ENCODE measurements at regions not wholly inside any gene's neighbourhood (a gene's known extent, or its start where the extent isn't known, plus 50 kb on each side); places are given as distances from the start of the nearest gene placed in this dataset.
"Not testable (repeated sequence)": the region's sequence is repeated elsewhere in the genome, so short reads cannot be mapped to it uniquely, and the experiment has no call there.

DNA sequence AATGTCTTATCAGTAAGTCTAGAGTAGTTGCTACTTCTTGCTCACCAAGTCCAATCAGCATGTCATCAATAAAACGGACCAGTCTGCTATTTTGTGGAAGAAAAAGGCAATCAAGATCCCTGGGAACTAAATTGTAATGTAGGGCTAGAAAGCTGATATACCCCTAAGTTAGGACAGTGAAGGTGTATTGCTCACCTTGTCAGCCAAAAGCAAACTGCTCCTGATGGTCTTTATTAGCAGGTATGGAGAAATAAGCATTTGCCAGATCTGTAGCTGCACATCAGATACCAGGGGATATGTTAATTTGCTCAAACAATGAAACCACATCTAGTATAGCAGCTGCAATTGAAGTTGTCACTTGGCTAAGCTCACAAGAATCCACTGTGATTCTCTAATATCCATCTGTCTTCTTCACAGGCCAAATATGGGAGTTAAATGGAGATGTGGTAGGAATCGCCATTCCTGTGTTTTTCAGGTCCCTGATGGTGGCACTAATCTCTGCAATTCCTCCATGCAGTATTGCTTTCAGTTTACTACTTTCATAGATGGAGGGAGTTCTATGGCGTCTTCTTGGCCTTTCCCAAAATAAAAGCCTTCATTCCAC is 75.0 kb downstream of the TMEM237 start:
- Mint-ChIP-seq H3K27me3 (no peaks in the 10 kb centered on the region), H3K4me3 (no peak overlapping the region), H3K9me3 (no peaks in the 10 kb centered on the region), H3K4me1 (peaks cover 5 to 16% (median 11%) of the 10 kb centered on the region in 3 donors), H3K27ac (no peak overlapping the region), H3K36me3 (no peaks in the 10 kb centered on the region)
- DNase-seq (no peak), ATAC-seq (ENCODE audit: low read depth in 2 of 2) (no peak)

DNA sequence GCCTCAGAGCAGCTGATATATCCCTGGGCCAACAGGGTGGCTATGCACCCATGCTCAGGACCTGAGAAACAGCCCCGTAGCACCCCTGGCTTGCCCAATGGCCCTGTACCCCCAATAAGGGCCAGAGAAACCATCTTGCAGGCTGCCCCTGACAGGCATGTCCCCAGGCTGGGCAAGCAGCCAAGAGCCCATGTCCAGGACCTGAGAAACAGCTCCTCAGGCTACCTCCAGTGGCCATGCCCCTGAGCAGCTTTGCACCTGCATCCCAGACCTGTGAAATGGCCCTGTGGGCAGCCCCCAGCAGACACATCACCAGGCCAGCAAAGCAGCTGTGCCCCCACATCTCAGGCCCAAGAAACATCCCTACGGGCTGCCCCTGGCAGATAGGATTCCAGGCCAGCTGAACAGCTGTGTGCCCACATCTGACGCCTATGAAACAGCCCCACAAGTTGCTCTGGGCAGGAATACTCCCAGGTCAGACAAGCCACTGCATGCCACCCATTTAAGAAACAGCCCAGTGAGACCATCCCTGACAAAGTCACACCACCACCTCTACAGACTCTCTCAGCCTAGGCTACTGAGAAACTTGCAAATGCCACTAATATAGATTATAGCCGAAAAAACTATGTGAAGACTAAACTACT is 84.1 kb downstream of the TMEM237 start:
- DNase-seq, result no peak
- Mint-ChIP-seq H3K9me3 (no peaks in the 10 kb centered on the region), H3K4me3 (no peak overlapping the region), H3K36me3 (no peaks in the 10 kb centered on the region), H3K27ac (peak overlapping the region in 1 of 6 donors; percentile 59), H3K4me1 (peaks cover 0 to 14% (median 13%) of the 10 kb centered on the region in 3 donors), H3K27me3 (peaks cover 0 to 4% (median 0%) of the 10 kb centered on the region in 3 donors)
- no peak for ATAC-seq (ENCODE audit: low read depth in 2 of 2)

DNA sequence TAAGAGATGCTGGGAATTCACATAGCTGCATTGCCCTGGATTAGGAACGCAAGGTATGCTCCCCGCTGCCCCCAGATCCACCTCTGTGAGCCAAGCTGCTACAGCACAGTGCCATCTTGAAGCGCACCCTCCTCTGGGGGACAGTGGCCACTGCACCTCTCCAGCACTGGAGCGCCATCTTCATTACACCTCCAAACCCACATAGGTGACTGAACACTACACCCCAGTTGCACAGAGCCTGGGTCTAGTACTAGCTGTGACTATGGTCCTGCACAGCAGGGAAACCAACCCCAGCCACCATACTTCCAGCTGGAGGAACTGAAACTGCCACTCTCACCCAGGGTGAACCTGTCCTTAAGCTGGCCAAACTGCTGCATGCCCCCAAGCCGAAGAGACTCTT is 84.6 kb downstream of the TMEM237 start:
- H3K27me3 Mint-ChIP-seq, result peaks cover 0 to 4% (median 0%) of the 10 kb centered on the region in 3 donors
- H3K27ac Mint-ChIP-seq, result no peak overlapping the region
- H3K36me3 Mint-ChIP-seq, result no peaks in the 10 kb centered on the region
- H3K4me1 Mint-ChIP-seq, result peaks cover 0 to 14% (median 13%) of the 10 kb centered on the region in 3 donors
- DNase-seq, result no peak
- no peak overlapping the region for H3K4me3 Mint-ChIP-seq
- H3K9me3 Mint-ChIP-seq, result no peaks in the 10 kb centered on the region
- ATAC-seq (ENCODE audit: low read depth in 2 of 2), result peak; percentile 42 to 63

DNA sequence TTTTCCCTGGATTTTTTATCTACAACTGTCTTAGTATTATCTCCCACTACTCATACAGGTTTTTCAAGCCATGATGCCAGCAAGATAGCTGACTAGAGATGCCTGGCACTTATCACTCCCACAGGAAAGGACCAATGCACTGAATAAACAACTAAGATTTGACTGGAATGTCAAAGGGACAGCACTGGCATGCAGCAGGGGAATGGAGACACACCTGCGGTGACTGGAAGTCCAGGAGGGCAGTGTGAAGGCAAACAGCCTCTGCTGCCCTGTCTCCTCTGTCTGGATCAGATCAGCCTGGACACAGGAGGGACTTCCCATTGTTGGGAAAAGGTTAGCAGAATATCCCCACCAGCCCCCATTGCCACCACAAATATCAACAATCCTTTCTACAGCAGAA is 85.1 kb downstream of the TMEM237 start:
- Mint-ChIP-seq H3K36me3 (no peaks in the 10 kb centered on the region), H3K4me3 (peak overlapping the region in 1 of 8 donors; percentile 5), H3K4me1 (peaks cover 0 to 14% (median 13%) of the 10 kb centered on the region in 3 donors), H3K9me3 (no peaks in the 10 kb centered on the region), H3K27me3 (peaks cover 0 to 4% (median 0%) of the 10 kb centered on the region in 3 donors), H3K27ac (no peak overlapping the region)
- DNase-seq (no peak), ATAC-seq (ENCODE audit: low read depth in 2 of 2) (no peak)

DNA sequence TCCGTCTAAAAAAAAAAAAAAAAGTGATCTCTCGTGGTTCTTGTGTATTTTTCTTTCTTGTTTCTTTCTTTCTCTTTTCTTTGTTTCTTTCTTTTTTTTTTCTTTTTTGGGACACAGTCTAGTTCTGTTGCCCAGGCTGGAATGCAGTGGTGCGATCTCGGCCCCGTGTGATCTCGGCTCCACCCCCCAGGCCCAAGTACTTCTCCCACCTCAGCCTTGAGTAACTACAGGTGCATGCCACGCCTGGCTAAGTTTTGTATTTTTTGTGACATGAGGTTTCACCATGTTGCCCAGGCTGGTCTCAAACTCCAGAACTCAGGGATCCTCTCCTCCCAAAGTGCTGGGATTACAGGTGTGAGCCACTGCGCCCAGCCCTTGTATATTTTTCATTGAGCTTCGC is 91.4 kb downstream of the TMEM237 start:
- H3K9me3 Mint-ChIP-seq, result no peaks in the 10 kb centered on the region
- ATAC-seq (ENCODE audit: low read depth in 2 of 2) (no peak), DNase-seq (no peak)
- peak overlapping the region in 1 of 6 donors; percentile 32 for H3K27ac Mint-ChIP-seq
- no peaks in the 10 kb centered on the region for H3K36me3 Mint-ChIP-seq
- no peaks in the 10 kb centered on the region for H3K4me1 Mint-ChIP-seq
- no peaks in the 10 kb centered on the region for H3K27me3 Mint-ChIP-seq
- no peak overlapping the region for H3K4me3 Mint-ChIP-seq

DNA sequence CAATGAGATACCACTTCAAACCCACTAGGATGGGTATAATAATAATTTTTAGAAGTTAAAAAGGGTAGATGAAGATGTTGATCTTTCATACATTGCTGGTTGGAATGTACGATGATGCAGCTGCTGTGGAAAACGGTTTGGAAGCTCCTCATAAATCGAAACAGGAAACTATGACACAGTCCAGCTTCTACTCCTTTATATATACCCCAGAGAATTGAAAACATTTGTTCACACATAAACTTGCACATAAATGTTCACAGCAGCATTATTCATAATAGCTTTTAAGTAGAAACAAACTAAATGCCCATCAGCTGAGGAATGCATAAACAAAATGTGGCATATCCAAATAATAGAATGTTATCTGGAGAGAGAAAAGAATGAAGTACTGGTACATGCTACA is 95.0 kb downstream of the STRADB start:
- H3K9me3 Mint-ChIP-seq, result peaks cover 0 to 5% (median 2%) of the 10 kb centered on the region in 7 donors
- H3K27ac Mint-ChIP-seq, result no peak overlapping the region
- peaks cover 0 to 9% (median 6%) of the 10 kb centered on the region in 3 donors for H3K27me3 Mint-ChIP-seq
- H3K36me3 Mint-ChIP-seq, result peaks cover 0 to 8% of the 10 kb centered on the region in 2 donors
- no peaks in the 10 kb centered on the region for H3K4me1 Mint-ChIP-seq
- DNase-seq (no peak), ATAC-seq (ENCODE audit: low read depth in 2 of 2) (no peak)
- no peak overlapping the region for H3K4me3 Mint-ChIP-seq

DNA sequence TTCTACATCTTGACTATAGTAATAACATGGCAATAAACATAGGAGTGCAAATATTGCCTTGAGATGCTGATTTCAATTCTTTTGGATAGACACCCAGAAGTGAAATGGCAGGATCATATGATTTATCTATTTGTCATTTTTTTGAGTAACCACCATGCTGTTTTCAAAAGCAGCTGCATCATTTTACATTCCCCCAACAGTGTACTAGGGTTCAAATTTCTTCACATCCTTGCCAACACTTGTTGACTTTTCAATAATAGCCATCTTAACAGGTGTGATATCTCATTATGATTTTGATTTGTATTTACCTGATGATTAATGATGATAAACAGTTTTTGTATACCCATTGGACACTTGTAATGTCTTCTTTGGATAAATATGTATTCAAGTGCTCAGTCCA is 90.8 kb downstream of the STRADB start:
- Mint-ChIP-seq H3K4me3 (no peak overlapping the region), H3K27me3 (peaks cover 0 to 9% (median 6%) of the 10 kb centered on the region in 3 donors)

DNA sequence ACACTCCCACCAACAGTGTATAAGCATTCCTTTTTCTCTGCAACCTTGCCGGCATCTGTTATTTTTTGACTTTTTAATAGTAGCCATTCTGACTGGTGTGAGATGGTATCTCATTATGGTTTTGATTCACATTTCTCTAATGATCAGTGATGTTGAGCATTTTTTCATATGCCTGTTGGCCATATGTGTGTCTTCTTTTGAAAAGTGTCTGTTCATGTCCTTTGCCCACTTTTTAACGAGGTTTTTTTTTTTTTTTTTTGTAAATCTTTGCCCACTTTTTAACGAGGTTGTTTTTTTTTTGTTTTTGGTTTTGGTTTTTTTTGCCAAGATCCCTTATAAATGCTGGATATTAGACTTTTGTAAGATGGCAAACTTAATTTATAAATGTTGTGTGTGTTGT is 87.7 kb downstream of the STRADB start:
- H3K27me3 Mint-ChIP-seq; H3K4me3 Mint-ChIP-seq; H3K27ac Mint-ChIP-seq; ATAC-seq (ENCODE audit: low read depth in 2 of 2); DNase-seq; H3K9me3 Mint-ChIP-seq; H3K36me3 Mint-ChIP-seq; H3K4me1 Mint-ChIP-seq: not testable (repeated sequence)

More for the DNA sequence above, 90.8 kb downstream of the STRADB start:
- peaks cover 2 to 9% (median 4%) of the 10 kb centered on the region in 7 donors for H3K9me3 Mint-ChIP-seq
- DNase-seq (no peak), ATAC-seq (ENCODE audit: low read depth in 2 of 2) (no peak)
- peaks cover 0 to 8% of the 10 kb centered on the region in 2 donors for H3K36me3 Mint-ChIP-seq
- H3K27ac Mint-ChIP-seq, result no peak overlapping the region
- no peaks in the 10 kb centered on the region for H3K4me1 Mint-ChIP-seq

DNA sequence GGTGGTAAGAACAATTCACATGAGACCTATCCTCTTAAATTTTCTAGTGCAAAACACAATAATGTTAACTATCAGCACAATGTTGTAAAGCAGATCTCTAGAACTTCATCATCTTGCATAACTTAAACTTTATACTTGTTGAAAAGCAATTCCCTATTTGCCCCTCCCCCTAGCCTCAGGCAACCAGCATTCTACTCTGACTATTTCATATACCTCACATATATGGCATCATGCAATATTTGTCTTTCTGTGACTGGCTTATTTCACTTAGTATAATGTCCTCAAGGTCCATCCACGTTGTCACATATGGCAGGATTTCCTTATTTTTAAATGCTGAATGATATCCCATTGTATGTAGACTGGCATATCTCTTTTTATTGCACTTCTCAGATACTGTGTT is 86.5 kb downstream of the STRADB start:
- H3K36me3 Mint-ChIP-seq, result no peaks in the 10 kb centered on the region
- no peaks in the 10 kb centered on the region for H3K4me1 Mint-ChIP-seq
- no peak for DNase-seq
- H3K27ac Mint-ChIP-seq, result no peak overlapping the region
- no peaks in the 10 kb centered on the region for H3K27me3 Mint-ChIP-seq
- H3K4me3 Mint-ChIP-seq, result no peak overlapping the region
- peaks cover 0 to 15% (median 2%) of the 10 kb centered on the region in 7 donors for H3K9me3 Mint-ChIP-seq
- ATAC-seq (ENCODE audit: low read depth in 2 of 2), result no peak

DNA sequence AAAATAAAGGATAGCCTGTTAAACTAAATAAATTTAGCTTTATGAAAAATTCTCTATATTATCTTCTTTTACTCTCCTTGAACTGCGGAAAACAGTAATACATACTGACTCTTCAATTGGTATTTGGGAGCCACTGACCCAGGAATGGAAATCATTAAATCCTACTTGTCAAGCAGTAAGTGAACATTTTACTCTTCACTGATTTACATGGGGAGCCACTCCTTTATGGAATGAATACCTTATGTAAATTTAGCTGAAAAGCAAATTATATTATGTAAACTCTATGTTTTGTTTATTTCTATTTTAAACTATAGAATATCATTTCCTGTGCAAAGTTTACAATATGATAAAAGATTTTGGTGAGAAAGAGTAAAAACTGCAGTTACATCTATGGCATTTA is 85.2 kb downstream of the STRADB start:
- H3K4me3 Mint-ChIP-seq, result no peak overlapping the region
- no peaks in the 10 kb centered on the region for H3K36me3 Mint-ChIP-seq
- H3K9me3 Mint-ChIP-seq, result peaks cover under 1 to 22% (median 6%) of the 10 kb centered on the region in 7 donors
- ATAC-seq (ENCODE audit: low read depth in 2 of 2) (no peak), DNase-seq (no peak)
- no peak overlapping the region for H3K27ac Mint-ChIP-seq
- H3K4me1 Mint-ChIP-seq, result no peaks in the 10 kb centered on the region
- no peaks in the 10 kb centered on the region for H3K27me3 Mint-ChIP-seq

DNA sequence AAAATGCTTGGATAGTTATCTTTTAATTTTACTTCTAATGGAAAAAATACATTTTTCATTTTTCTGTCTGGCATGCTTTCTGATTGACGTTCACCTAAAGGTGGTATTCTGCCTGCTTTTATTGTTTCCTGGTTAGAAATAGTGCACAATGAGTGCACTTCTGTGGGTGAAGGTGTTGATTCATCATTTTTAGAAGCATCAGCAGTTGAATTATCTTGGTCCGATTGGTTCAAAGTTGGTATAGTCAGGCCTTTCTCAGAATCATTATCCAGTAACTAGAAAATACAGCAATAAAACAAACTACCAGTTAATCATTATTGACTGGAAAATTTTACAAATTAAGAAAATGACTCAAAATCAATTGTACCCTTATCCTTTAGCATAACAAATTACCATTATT is 84.5 kb downstream of the STRADB start:
- Mint-ChIP-seq H3K4me3 (no peak overlapping the region), H3K27me3 (no peaks in the 10 kb centered on the region), H3K9me3 (peaks cover 4 to 22% (median 10%) of the 10 kb centered on the region in 7 donors), H3K36me3 (no peaks in the 10 kb centered on the region), H3K27ac (no peak overlapping the region), H3K4me1 (no peaks in the 10 kb centered on the region)
- ATAC-seq (ENCODE audit: low read depth in 2 of 2) (no peak), DNase-seq (no peak)

DNA sequence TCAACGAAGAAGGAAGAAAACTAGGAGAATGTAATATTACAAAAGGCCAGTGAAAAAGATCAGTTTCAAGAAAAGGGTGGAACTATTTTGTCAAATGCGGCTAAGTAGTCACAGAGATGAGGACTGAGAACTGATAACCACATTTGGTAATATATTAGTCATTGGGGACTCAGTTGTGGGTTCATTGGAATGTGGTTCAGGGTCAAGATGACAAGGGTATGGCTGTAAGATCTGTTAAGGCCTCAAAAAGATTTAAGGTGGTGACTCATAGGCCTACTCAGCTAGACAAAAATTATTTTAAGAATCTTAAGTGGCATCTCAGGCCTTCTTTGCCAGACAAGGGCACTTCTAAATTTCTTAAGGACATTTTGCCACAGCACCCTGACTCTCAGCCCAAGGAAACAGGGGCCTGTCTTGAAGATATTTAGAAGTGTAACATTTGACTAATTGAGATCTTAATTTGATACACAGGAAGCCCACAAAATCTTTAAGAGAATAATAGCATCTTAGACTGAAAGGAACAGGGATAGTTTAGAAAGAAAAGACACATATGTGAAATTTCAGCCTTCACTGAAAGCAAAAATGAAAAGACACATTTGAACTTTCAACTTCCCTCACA is 81.3 kb downstream of the STRADB start:
- DNase-seq (no peak), ATAC-seq (ENCODE audit: low read depth in 2 of 2) (no peak)
- Mint-ChIP-seq H3K27ac (peak overlapping the region in 1 of 6 donors; percentile 21), H3K4me3 (no peak overlapping the region), H3K4me1 (no peaks in the 10 kb centered on the region), H3K9me3 (peaks cover 4 to 38% (median 28%) of the 10 kb centered on the region in 7 donors), H3K36me3 (no peaks in the 10 kb centered on the region), H3K27me3 (no peaks in the 10 kb centered on the region)

Data from naive B cell (primary cell).